ENCODE measurements at regions not wholly inside any gene's neighbourhood (a gene's known extent, or its start where the extent isn't known, plus 50 kb on each side); places are given as distances from the start of the nearest gene placed in this dataset.

- no peak overlapping the region for H3K4me3 ChIP-seq (ENCODE audit: low read depth, low read length)
- no peak for TF ChIP-seq CTCF (IDR thresholded peaks at IDR 0.05; ENCODE audit: control insufficient read depth, extremely low read depth, insufficient read depth)
- DNase-seq (ENCODE audit: low read depth) = no peak
These were observed 265.2 kb downstream of the UACA start for GRCh38 chr15:70498096-70498626.

- no peak overlapping the region for H3K4me3 ChIP-seq (ENCODE audit: low read depth, low read length)
- DNase-seq (ENCODE audit: low read depth) = no peak
- TF ChIP-seq CTCF (IDR thresholded peaks at IDR 0.05; ENCODE audit: control insufficient read depth, extremely low read depth, insufficient read depth) = no peak
These were observed 265.7 kb downstream of the UACA start for GRCh38 chr15:70497661-70498060.

- H3K4me3 ChIP-seq (ENCODE audit: low read depth, low read length) = no peak overlapping the region
- no peak for TF ChIP-seq CTCF (IDR thresholded peaks at IDR 0.05; ENCODE audit: control insufficient read depth, extremely low read depth, insufficient read depth)
- DNase-seq (ENCODE audit: low read depth) = no peak
These were observed 267.3 kb downstream of the UACA start for GRCh38 chr15:70495991-70496599.

- no peak for DNase-seq (ENCODE audit: low read depth)
- no peak for TF ChIP-seq CTCF (IDR thresholded peaks at IDR 0.05; ENCODE audit: control insufficient read depth, extremely low read depth, insufficient read depth)
- no peak overlapping the region for H3K4me3 ChIP-seq (ENCODE audit: low read depth, low read length)
These were observed 268.3 kb downstream of the UACA start for GRCh38 chr15:70494852-70495571.

GRCh38 chr15:70494517-70494851 is 268.9 kb downstream of the UACA start:
- DNase-seq (ENCODE audit: low read depth) = no peak
- no peak overlapping the region for H3K4me3 ChIP-seq (ENCODE audit: low read depth, low read length)
- TF ChIP-seq CTCF (IDR thresholded peaks at IDR 0.05; ENCODE audit: control insufficient read depth, extremely low read depth, insufficient read depth) = no peak

GRCh38 chr15:70493787-70494516 is 269.4 kb downstream of the UACA start:
- no peak overlapping the region for H3K4me3 ChIP-seq (ENCODE audit: low read depth, low read length)
- no peak for DNase-seq (ENCODE audit: low read depth)
- TF ChIP-seq CTCF (IDR thresholded peaks at IDR 0.05; ENCODE audit: control insufficient read depth, extremely low read depth, insufficient read depth) = no peak
